GM13976 (cell line): ENCODE measurements at regions not wholly inside any gene's neighbourhood (a gene's known extent, or its start where the extent isn't known, plus 50 kb on each side); places are given as distances from the start of the nearest gene placed in this dataset.

ENCODE experiments used
- DNase-seq: peaks from one replicate; pipeline ENCODE4 v3.0.0; 2012; ENCODE audit warnings: low spot score
- in situ Hi-C: fragments of 300-500 bp; cut with MboI; formaldehyde crosslinking; loops from one replicate; pipeline ENCODE4 v1.12.0; 2022; ENCODE audit warnings: low sequenced_read_pairs, mixed read lengths, inconsistent platforms; ENCODE audit not compliant: unreplicated experiment
- TF ChIP-seq, protein P1 (sequence below): IDR thresholded peaks from 2 replicates; pipeline ENCODE4 v1.5.1; 2012; ENCODE audit warnings: borderline replicate concordance, mild to moderate bottlenecking; ENCODE audit not compliant: insufficient read depth; ENCODE audit errors: extremely low read depth, missing control alignments, control extremely low read depth

DNA sequence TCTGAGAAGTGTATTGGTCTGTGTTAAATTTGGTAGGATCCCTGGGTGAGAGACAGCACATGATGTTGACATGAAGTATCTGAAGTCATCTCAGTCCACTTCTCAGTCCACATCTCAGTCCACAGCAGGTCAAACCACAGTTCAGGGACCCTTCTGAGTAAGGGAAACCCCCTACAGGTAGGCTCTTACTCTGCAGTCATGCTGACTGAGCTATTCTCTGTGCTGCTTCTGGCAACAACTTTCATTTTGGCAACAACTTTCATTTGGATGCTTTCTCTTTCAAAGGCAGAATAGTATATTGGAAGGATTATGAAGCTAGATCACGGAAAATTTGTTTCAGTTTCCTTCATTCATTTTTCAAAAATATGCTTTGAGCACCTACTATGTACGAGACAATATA, 178.2 kb upstream of the GOLIM4 start:
- peak; percentile 43 for DNase-seq
- TF ChIP-seq, protein P1, sequence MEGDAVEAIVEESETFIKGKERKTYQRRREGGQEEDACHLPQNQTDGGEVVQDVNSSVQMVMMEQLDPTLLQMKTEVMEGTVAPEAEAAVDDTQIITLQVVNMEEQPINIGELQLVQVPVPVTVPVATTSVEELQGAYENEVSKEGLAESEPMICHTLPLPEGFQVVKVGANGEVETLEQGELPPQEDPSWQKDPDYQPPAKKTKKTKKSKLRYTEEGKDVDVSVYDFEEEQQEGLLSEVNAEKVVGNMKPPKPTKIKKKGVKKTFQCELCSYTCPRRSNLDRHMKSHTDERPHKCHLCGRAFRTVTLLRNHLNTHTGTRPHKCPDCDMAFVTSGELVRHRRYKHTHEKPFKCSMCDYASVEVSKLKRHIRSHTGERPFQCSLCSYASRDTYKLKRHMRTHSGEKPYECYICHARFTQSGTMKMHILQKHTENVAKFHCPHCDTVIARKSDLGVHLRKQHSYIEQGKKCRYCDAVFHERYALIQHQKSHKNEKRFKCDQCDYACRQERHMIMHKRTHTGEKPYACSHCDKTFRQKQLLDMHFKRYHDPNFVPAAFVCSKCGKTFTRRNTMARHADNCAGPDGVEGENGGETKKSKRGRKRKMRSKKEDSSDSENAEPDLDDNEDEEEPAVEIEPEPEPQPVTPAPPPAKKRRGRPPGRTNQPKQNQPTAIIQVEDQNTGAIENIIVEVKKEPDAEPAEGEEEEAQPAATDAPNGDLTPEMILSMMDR = no peak
- in situ Hi-C loops = no loop called here

DNA sequence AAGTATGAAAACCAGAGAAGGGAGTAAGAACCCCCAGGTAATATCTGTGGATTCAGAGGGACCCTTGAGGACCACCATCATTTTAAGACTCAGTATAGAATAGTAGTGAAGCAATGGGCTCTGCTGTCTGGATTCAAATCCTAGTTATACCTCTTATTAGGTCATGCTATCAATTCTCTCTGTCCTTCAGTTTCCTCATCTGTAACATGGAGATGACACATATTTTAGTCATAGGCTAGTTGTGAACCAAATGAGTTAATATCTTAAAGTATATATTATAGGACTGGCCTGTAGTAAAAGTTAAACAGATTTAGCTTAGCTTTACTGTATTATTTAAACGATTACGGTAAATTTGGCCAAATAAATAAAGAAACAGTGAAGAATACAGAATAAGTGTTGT, 177.3 kb upstream of the GOLIM4 start:
- in situ Hi-C loops = no loop called here
- TF ChIP-seq, protein P1 = no peak
- no peak for DNase-seq

- DNase-seq = no peak
- in situ Hi-C loops = no loop called here
- TF ChIP-seq, protein P1 = no peak
Observed at GRCh38 chr3:168272343-168272985, 176.7 kb upstream of the GOLIM4 start.

DNA sequence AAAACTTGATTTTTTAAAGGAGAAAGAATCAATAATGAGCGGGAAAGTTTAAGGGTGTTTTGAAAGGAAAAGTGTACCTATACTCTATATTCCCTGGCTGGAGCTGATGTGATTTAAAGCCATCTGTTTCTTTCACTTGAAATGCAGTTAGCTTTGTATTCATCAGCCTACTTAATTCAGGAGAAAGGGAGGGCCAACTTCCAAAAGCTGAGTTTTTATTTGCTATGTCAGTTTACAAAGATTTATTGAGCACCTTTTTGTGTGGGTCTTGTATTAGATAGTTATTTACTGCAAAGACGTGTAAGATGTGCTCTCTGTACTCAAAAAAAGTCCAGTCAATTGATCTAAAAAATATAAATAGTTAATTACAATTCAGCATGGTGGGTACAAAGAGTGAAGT, 176.2 kb upstream of the GOLIM4 start:
- in situ Hi-C loops = no loop called here
- DNase-seq = no peak
- TF ChIP-seq, protein P1 = no peak

DNA sequence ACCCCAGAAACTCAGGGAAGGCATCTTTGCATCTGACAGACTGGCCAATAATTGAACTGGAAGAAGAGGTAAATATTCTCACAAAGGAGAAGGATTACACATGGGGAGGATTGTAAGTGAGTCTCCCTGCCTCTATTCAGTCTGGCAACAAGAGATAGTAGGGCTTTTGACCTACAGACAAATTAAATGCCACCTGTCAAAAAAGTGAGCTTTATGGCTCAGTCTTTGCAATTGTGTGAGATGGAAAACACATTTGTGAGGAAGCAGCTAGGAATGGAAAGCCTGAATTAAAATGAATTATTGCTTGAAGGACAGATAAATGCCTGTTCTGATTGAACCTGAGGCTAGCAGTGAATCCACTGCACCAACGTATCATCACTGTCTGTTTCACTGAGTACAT, 173.3 kb upstream of the GOLIM4 start:
- in situ Hi-C loops = no loop called here

GRCh38 chr3:168267179-168267578, 171.5 kb upstream of the GOLIM4 start:
- TF ChIP-seq, protein P1 = no peak
- DNase-seq = no peak
- in situ Hi-C loops = no loop called here

More for the DNA sequence above, 173.3 kb upstream of the GOLIM4 start:
- no peak for DNase-seq
- TF ChIP-seq, protein P1 = no peak
